ENCODE measurements at regions not wholly inside any gene's neighbourhood (a gene's known extent, or its start where the extent isn't known, plus 50 kb on each side); places are given as distances from the start of the nearest gene placed in this dataset.

- DNase-seq (ENCODE audit: low read depth, low spot score) (no peak), FAIRE-seq (no peak)
- POLR2A ChIA-PET, result no interaction called here
- no peak overlapping the region for H2AFZ ChIP-seq (ENCODE audit: low read depth, low read length)
- H3K79me2 ChIP-seq (ENCODE audit: control insufficient read depth, insufficient read depth, low read length), result no peaks in the 10 kb centered on the region
- no peak overlapping the region for H3K9ac ChIP-seq (replicated peaks; ENCODE audit: extremely low read depth, insufficient read depth, low read length)
- H3K27me3 ChIP-seq (ENCODE audit: control insufficient read depth in 2 of 2, insufficient read depth in 2 of 2, low read length in 2 of 2), result no peaks in the 10 kb centered on the region
- intact Hi-C loops (cut with micrococcal nuclease) (no loop called here), dilution Hi-C loops (cut with MboI; ENCODE audit: extremely low pct_ligation_motif_present, low sequenced_read_pairs) (no loop called here)
- H3K36me3 ChIP-seq (ENCODE audit: control insufficient read depth in 2 of 2, extremely low read depth in 1 of 2, insufficient read depth in 2 of 2, low read length in 2 of 2), result no peaks in the 10 kb centered on the region
- no TSS peak for BruUV-seq (replicated peaks)
- no peaks in the 10 kb centered on the region for H3K9me3 ChIP-seq (replicated peaks; ENCODE audit: control insufficient read depth, insufficient read depth, low read length)
- H3K4me3 ChIP-seq (replicated peaks in 1 of 3; ENCODE audit: insufficient read depth in 1 of 3, low read depth in 1 of 3, low read length in 3 of 3), result no peak overlapping the region
- no peak overlapping the region for H3K4me2 ChIP-seq (ENCODE audit: insufficient read depth, low read length)
- H3K9me1 ChIP-seq (replicated peaks; ENCODE audit: control insufficient read depth, extremely low read depth, insufficient read depth, low read length), result no peaks in the 10 kb centered on the region
- CTCF ChIA-PET, result no interaction called here
- H3K4me1 ChIP-seq (ENCODE audit: control insufficient read depth, extremely low read depth, insufficient read depth, low read length), result no peaks in the 10 kb centered on the region
- TF ChIP-seq POLR2A (IDR thresholded peaks at IDR 0.05; ENCODE audit: low read depth, low read length), result no peak
- TF ChIP-seq POLR2AphosphoS5 (IDR thresholded peaks at IDR 0.05; ENCODE audit: insufficient read depth, low read depth, low read length), result no peak
- H3K27ac ChIP-seq (ENCODE audit: insufficient read depth, low read depth, low read length), result no peak overlapping the region
- no peaks in the 10 kb centered on the region for H4K20me1 ChIP-seq (replicated peaks; ENCODE audit: control insufficient read depth, extremely low read depth, insufficient read depth, low read length)
These were observed 279.5 kb upstream of the POU3F1 start for GRCh38 chr1:38326135-38326534.

GRCh38 chr1:38312753-38313152, 266.2 kb upstream of the POU3F1 start:
- no peaks in the 10 kb centered on the region for H3K79me2 ChIP-seq (ENCODE audit: control insufficient read depth, insufficient read depth, low read length)
- CTCF ChIA-PET, result no interaction called here
- no peak overlapping the region for H3K4me3 ChIP-seq (replicated peaks in 1 of 3; ENCODE audit: insufficient read depth in 1 of 3, low read depth in 1 of 3, low read length in 3 of 3)
- H3K9me3 ChIP-seq (replicated peaks; ENCODE audit: control insufficient read depth, insufficient read depth, low read length), result no peaks in the 10 kb centered on the region
- intact Hi-C loops (cut with micrococcal nuclease), result no loop called here
- H3K4me2 ChIP-seq (ENCODE audit: insufficient read depth, low read length), result no peak overlapping the region
- H3K27ac ChIP-seq (ENCODE audit: insufficient read depth, low read depth, low read length), result no peak overlapping the region
- no TSS peak for BruUV-seq (replicated peaks)
- no peaks in the 10 kb centered on the region for H3K27me3 ChIP-seq (ENCODE audit: control insufficient read depth in 2 of 2, insufficient read depth in 2 of 2, low read length in 2 of 2)
- no peak overlapping the region for H2AFZ ChIP-seq (ENCODE audit: low read depth, low read length)
- no peaks in the 10 kb centered on the region for H3K4me1 ChIP-seq (ENCODE audit: control insufficient read depth, extremely low read depth, insufficient read depth, low read length)
- POLR2A ChIA-PET, result no interaction called here
- DNase-seq (ENCODE audit: low read depth, low spot score), result no peak
- no peaks in the 10 kb centered on the region for H4K20me1 ChIP-seq (replicated peaks; ENCODE audit: control insufficient read depth, extremely low read depth, insufficient read depth, low read length)
- H3K36me3 ChIP-seq (ENCODE audit: control insufficient read depth in 2 of 2, extremely low read depth in 1 of 2, insufficient read depth in 2 of 2, low read length in 2 of 2), result no peaks in the 10 kb centered on the region
- H3K9ac ChIP-seq (replicated peaks; ENCODE audit: extremely low read depth, insufficient read depth, low read length), result no peak overlapping the region
- TF ChIP-seq JUN (IDR thresholded peaks at IDR 0.05; ENCODE audit: borderline replicate concordance, insufficient read depth, insufficient read length, low read depth), result no peak
- no peak for TF ChIP-seq GATA2 (IDR thresholded peaks at IDR 0.05; ENCODE audit: insufficient read depth, insufficient read length, low read depth, low read length)
- no peak for TF ChIP-seq POLR2AphosphoS5 (IDR thresholded peaks at IDR 0.05; ENCODE audit: insufficient read depth, low read depth, low read length)
- no peak for TF ChIP-seq MYC (IDR thresholded peaks at IDR 0.05; ENCODE audit: low read depth, low read length)
- TF ChIP-seq CTCF (IDR thresholded peaks at IDR 0.05; ENCODE audit: extremely low read depth in 1 of 2, insufficient read depth in 1 of 2, low read depth in 1 of 2, low read length in 2 of 2), result no peak
- TF ChIP-seq FOS (IDR thresholded peaks at IDR 0.05; ENCODE audit: borderline replicate concordance, insufficient read depth, low read length), result no peak
- no peak for TF ChIP-seq MAX (IDR thresholded peaks at IDR 0.05; ENCODE audit: insufficient read depth, insufficient read length)
- TF ChIP-seq EZH2 (IDR thresholded peaks at IDR 0.05; ENCODE audit: borderline replicate concordance, low read depth, low read length, severe bottlenecking), result no peak
- no peak for FAIRE-seq
- dilution Hi-C loops (cut with MboI; ENCODE audit: extremely low pct_ligation_motif_present, low sequenced_read_pairs), result no loop called here
- H3K9me1 ChIP-seq (replicated peaks; ENCODE audit: control insufficient read depth, extremely low read depth, insufficient read depth, low read length), result no peaks in the 10 kb centered on the region
